ENCODE measurements at regions not wholly inside any gene's neighbourhood (a gene's known extent, or its start where the extent isn't known, plus 50 kb on each side); places are given as distances from the start of the nearest gene placed in this dataset.

- DNase-seq, result no peak
Observed at GRCh38 chr4:114472269-114473032, 126.2 kb upstream of the UGT8 start.

GRCh38 chr4:114474188-114474800 is 124.3 kb upstream of the UGT8 start:
- no peak for DNase-seq

- no peak for DNase-seq
Observed at GRCh38 chr4:114476310-114476709, 122.3 kb upstream of the UGT8 start.

- DNase-seq, result no peak
Observed at GRCh38 chr4:114479595-114479994, 119.0 kb upstream of the UGT8 start.

GRCh38 chr4:114481856-114482255 is 116.8 kb upstream of the UGT8 start:
- no peak for DNase-seq

- DNase-seq, result no peak
Observed at GRCh38 chr4:114487101-114487500, 111.5 kb upstream of the UGT8 start.

- no peak for DNase-seq
Observed at GRCh38 chr4:114488301-114488982, 110.2 kb upstream of the UGT8 start.

GRCh38 chr4:114494246-114494803 is 104.3 kb upstream of the UGT8 start:
- DNase-seq, result no peak

- no peak for DNase-seq
Observed at GRCh38 chr4:114495471-114495928, 103.1 kb upstream of the UGT8 start.

GRCh38 chr4:114497116-114497515 is 101.5 kb upstream of the UGT8 start:
- no peak for DNase-seq

GRCh38 chr4:114509340-114509739 is 89.3 kb upstream of the UGT8 start:
- no peak for DNase-seq

GRCh38 chr4:114512595-114513295 is 85.9 kb upstream of the UGT8 start:
- DNase-seq, result no peak

GRCh38 chr4:114519368-114519767 is 79.2 kb upstream of the UGT8 start:
- DNase-seq, result no peak

- DNase-seq, result no peak
Observed at GRCh38 chr4:114527170-114527569, 71.4 kb upstream of the UGT8 start.

GRCh38 chr4:114527637-114528036 is 71.0 kb upstream of the UGT8 start:
- no peak for DNase-seq

GRCh38 chr4:114535725-114536124 is 62.9 kb upstream of the UGT8 start:
- DNase-seq, result no peak

- no peak for DNase-seq
Observed at GRCh38 chr4:114537352-114537751, 61.3 kb upstream of the UGT8 start.

GRCh38 chr4:114538012-114538617 is 60.5 kb upstream of the UGT8 start:
- no peak for DNase-seq

- no peak for DNase-seq
Observed at GRCh38 chr4:114539985-114540384, 58.6 kb upstream of the UGT8 start.

GRCh38 chr4:114547340-114548134 is 51.1 kb upstream of the UGT8 start:
- no peak for DNase-seq

All from suppressor macrophage treated with lipopolysaccharide for 1 hour (primary cell).